GM18505 (cell line): ENCODE measurements at regions not wholly inside any gene's neighbourhood (a gene's known extent, or its start where the extent isn't known, plus 50 kb on each side); places are given as distances from the start of the nearest gene placed in this dataset.
"Not testable (repeated sequence)": the region's sequence is repeated elsewhere in the genome, so short reads cannot be mapped to it uniquely, and the experiment has no call there.

Experiments
- ATAC-seq: cut with Tn5 transposase; IDR thresholded peaks from one replicate; pipeline ENCODE4 v1.9.1; 2021; ENCODE audit not compliant: unreplicated experiment
- POLR2A ChIP-seq: IDR thresholded peaks from 4 replicates; pipeline ENCODE4 v1.6.1; 2011; ENCODE audit warnings: borderline replicate concordance; ENCODE audit not compliant: insufficient read depth, insufficient read length; ENCODE audit errors: extremely low read depth

DNA sequence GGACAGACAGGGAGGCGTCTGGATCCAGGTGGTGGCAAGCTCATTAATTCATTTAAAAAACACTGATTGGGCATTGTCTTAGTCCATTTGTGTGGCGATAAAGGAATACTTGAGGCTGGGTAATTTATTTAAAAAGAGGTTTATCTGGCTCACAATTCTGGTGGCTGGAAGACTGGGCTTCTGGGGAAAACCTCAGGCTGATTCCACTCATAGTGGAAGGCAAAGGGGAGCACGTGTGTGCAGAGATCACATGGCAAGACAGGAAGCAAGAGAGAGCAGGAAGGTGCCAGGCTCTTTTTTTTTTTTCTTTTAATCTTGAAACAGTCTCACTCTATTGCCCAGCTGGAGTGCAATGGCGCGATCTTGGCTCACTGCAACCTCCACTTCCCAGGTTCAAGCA, 100.2 kb upstream of the METTL14 start:
- no peak for ATAC-seq
- no peak for TF ChIP-seq POLR2A

DNA sequence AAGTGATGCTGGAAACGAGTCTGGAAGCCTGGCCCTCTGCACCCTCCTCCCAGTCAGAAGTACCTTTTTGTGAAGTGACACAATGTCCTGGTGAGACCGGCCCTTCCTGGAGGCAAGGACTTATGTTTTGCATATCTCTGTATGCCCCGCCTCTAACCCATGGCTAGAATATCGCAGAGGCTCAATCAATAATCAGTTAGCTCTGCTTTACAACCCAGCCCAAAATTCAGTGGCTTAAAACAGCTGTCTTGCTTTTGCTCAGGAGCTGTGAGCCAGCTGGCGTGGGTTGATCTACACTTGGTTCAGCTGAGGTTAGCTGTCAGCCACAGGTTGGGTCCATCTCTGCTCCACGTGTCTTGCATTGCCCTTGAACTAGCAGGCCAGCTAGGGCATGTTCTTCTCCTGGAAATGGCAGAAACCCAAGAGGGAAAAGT, 98.8 kb upstream of the METTL14 start:
- no peak for ATAC-seq
- TF ChIP-seq POLR2A = no peak

DNA sequence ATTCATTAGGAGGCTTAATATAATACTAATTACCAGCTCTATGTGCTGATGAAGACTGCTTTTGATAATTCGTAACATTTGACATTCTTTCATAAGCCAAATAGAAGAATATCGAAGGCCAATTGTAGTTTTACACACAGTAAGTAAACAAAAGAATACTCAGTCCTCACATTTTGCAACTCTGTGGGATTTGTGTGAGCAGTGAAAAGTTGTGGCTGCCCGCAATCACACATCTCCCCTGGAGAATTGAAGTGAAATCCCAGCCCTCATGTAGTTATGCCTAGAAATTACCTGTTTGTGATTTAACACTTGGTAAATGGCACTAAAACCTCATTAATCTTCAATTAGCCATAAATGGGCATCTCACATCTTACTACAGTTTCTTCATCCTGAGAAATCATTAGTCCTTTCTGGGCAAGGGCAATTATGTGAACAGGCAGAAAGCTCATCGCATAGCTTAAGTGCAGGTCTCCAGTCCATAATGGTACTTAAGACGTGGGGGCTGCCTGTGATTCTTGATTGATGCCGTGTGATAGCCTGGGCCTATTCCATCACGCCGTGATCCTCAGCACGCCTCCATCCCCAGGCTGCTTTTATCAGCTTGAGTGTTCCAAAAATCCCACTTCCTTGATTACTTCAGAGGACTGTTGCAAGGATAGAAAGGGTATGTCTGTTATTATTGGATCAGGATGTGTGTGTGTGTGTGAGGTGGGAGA, 97.9 kb upstream of the METTL14 start:
- ATAC-seq = no peak
- no peak for TF ChIP-seq POLR2A

DNA sequence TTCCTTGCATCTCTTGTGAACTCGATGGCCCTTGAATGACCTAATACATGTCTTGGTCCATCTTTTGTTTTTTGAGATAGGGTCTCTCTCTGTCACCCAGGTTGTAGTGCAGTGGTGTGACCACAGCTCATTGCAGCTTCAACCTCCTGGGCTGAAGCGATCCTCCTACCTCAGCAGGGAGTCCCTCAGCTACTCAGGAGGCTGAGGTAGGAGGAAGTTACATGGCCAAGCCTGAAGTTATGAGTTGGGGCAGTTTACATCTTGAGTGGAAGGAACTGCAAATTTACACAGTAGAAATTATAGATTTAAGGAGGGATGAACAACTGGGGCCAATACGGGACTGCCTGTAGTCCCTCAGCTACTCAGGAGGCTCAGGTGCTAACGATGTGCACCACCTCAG, 97.2 kb upstream of the METTL14 start:
- TF ChIP-seq POLR2A = no peak

DNA sequence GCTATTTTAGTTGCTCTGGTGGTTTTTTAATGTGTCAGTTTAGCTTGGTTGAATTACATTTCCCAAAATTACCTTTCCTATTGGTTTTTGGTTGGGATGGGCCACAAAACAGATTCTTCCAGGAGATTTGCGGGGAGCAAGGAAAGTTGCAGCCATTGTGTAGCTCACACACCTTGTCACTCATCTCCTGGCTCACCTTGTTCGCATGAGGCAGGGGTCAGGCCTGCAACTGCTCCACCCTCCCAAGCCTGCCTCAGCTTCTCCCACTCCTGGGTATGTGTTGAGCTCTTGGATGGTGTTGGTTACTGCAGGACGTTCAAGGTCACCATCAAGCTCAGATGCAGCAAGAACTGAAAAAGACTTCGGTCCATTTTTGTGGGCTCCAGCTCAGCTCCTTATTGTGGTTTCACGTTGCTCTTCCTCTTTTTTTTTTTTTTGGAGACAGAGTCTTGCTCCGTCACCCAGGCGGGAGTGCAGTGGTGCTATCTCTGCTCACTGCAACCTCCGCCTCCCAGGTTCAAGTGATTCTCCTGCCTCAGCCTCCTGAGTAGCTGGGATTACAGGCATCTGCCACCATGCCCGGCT, 95.6 kb upstream of the METTL14 start:
- TF ChIP-seq POLR2A = no peak
- ATAC-seq = no peak

More for the DNA sequence above, 97.2 kb upstream of the METTL14 start:
- ATAC-seq = no peak

DNA sequence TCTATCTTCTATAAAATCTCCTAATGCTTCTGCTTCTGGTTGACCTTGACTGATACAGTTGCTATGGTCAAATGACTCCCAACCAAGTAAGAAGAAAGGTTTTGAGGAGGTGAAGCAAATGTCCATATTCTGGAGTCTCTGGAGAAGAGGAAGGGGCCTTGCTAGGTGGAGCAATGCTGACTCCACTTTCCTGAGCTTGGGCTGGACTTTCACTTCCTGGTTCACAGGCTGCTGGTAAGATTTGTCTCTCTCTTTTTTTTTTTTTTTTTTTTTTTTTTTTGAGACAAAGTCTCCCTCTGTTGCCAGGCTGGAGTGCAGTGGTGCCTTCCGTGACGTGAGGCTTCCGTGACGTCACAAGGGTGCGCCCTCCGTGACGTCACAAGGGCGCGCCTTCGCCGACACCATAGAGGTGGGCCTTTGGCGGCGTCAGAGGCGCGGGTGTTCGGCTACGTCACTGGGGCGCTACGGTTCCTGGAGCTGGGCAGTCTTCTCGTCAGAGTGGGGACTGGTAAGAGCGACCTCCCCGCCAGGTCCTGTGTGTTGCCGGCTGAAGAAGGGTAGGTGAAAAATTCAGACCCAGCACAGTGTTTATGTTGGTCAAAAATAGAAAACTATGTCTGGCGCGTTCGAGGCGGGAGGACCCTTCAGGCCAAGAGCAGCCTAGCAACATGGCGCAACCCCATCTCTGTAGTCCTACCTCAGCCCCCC, 93.7 kb upstream of the METTL14 start:
- peak; percentile 49 for TF ChIP-seq POLR2A
- ATAC-seq = peak; percentile 99

DNA sequence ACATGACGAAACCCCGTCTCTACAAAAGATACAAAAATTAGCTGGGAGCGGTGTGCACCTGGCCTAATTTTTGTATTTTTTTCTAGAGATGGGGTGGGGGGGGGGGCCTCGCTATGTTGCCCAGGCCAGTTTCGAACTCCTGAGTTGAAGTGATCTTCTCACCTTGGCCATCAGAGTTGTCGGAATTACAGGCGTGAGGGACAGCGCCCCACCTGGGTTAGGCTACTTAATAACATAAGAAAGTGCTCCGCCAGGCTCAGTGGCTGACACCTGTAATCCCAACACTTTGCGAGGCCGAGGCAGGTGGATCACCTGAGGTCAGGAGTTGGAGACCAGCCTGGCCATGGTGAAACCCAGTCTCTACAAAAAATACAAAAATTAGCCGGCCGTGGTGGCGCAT, 92.9 kb upstream of the METTL14 start:
- not testable (repeated sequence) for ATAC-seq

DNA sequence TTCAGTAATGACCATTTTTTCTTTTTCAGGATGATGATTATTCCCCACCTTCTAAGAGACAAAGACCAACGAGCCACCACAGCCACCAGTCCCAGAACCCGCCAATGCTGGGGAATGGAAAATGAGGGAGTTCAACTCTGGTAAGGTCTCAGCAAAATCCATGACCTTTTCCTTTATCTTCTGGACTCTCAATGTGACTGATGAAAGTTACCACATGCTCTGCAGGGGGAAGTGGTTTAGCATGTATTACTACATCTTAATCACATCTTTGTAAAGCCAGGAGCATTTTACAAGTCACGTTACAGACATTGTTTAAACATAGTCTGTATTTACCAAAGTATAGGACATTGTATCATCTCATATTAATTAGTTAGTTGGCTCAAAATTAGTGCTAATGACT, 89.3 kb upstream of the METTL14 start:
- ATAC-seq = not testable (repeated sequence)

DNA sequence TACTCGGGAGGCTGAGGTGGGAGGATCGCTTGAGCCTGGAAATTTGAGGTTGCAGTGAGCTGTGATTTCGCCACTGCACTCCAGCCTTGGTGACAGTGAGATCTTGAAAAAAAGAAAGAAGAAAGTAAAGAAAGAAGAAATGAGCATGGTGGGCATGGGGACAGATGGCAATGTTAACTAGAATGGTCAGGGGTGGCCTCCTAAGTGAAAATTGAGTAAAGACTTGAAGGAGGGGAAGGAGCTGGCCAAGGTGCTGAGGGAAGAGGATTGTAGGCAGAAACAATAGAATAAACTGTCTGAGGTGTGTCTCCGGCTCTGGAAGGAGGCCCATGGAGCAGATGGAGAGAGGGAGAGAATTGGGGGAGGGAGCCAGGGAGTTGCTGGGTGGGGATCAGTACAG, 60.1 kb upstream of the METTL14 start:
- not testable (repeated sequence) for ATAC-seq

DNA sequence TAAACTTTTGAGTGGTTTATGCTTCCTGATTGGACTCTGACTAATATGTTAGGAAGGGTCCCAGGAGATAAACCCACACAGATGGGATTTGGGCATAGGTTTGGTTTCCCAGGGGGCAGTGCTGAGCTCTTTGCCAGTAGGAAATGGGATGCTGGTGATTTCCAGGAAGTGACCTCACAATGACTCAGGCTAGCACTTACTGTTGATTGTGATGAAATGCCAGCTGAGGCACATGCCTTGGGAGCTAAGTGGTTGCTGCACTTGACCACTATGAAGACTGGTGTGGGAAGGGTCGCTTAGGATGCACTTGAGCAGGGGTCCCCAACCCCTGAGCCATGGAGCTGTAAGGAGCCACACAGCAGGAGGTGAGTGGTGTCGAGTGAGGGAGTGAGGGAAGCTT, 55.5 kb upstream of the METTL14 start:
- not testable (repeated sequence) for ATAC-seq

DNA sequence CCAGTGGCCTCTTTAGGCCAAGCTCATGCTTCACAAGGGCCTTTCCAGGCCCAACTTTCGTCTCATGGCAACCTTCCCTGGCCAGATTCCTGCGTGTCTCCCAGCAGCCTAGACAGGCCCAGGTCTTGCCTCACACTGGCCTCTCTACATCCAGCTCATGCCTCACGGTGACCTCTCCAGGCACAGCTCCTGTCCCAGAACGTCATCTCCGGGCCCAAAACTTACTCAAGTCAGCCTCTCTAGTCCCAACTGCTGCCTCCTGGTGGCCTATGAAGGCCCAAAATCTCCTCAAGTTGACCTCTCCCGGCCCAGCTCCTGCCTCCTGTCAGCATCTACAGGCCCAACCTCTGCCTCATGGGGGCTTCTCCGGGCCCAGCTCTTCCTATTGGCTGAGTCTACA, 54.3 kb upstream of the METTL14 start:
- ATAC-seq = not testable (repeated sequence)

DNA sequence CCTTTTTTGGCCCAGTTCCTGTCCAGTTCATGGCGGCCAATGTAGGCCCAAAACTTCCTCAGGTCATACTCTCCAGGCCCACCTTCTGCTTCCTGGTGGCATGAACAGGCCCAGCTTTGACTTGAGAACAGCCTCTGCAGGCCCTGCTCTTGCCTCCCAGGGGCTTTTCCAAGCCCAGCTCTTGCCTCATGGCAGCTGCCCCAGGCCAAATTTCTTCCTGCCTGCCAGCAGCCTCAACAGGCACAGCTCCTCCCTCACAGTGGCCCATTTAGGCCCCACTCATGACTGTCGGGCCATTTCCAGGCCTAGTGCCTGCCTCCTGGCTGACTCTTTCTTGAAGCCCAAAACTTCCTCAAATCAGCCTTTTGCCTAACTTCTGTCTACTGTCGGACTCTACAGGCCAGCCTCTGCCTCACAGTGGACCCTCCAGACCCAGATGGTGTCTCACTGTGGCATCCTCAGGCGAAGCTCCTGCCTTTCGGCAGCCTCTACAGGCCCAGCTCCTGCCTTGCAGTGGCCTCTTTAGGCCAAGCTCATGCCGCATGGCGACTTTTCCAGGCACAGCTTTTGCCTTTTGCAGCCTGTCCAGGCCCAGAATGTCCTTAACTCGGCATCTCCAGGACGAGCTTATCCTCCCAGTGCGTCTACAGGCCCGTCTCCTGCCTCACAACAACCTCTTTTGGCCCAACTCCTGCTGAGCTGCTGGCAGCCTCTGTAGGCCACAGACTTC, 53.7 kb upstream of the METTL14 start:
- ATAC-seq = not testable (repeated sequence)

DNA sequence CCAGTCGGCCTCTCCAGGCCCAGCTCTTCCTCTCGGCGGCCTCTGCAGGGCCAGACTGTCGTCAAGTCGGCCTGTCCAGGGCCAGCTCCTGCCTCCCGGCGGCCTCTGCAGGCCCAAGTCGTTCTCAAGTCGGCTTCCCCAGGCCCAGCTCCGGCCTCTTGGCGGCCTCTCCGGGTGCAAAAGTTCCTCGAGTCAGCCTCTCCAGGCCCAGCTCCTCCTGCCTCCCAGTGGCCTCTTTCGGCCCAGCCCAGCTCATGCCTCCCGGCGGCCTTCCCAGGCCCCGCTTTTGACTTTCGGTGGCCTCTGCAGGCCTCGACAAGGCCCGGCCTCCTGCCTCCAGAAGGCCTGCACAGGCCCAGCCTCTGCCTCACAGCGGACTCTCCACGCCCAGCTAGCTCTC, 51.7 kb upstream of the METTL14 start:
- ATAC-seq = not testable (repeated sequence)

DNA sequence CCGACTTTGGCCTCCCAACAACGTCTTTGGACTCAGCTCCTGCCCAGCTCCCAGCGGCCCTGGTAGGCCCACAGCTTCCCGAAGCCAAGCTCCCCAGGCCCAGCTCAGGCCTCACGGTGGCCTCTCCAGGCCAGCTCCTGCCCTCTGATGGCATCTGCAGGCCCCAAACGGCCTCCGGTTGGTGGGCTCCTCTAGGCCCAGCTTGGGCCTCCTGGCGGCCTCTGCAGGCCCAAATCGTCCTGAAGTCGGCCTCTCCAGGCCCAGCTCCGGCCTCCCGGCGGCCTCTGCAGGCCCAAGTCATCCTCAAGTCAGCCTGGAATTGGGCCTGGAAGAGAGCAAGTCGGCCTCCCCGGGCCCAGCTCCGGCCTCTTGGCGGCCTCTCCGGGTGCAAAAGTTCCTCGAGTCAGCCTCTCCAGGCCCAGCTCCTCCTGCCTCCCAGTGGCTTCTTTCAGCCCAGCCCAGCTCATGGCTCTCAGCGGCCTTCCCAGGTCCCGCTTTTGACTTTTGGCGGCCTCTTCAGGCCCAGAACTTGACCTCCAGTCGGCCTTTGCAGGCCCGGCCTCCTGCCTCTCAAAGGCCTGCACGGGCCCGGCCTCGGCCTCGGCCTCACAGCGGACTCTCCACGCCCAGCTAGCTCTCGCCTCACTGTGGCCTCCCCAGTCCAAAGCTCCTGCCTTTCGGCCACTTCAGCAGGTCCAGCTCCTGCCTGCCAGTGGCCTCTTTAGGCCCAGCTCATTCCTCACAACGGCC, 50.9 kb upstream of the METTL14 start:
- ATAC-seq = not testable (repeated sequence)
